ENCODE measurements at regions not wholly inside any gene's neighbourhood (a gene's known extent, or its start where the extent isn't known, plus 50 kb on each side); places are given as distances from the start of the nearest gene placed in this dataset.

DNA sequence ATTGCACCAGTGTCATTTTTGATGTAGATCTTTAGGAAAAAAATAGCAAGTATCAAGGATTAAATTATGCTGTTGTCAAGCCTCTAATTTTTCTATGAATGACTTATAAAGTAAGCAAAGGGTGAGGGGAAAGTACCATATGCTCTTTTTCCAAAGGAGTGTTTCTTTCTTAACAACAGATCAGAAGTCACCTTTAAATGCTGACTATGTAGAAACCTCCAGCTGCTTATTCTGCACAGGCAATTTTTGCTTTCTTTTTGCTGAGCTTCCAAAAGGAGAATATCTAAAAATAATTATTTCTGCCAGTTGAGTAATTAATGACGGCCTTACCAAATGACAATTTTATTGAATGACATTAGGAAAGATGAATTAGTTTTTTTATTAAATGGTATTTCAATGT is 390.6 kb upstream of the MANEA start:
- no peaks in the 10 kb centered on the region for H3K79me2 ChIP-seq (ENCODE audit: low read depth)
- Mint-ChIP-seq H3K27ac (no peak overlapping the region), H3K36me3 (no peaks in the 10 kb centered on the region), H3K27me3 (ENCODE audit: insufficient read depth, low read depth) (peaks cover 2% of the 10 kb centered on the region), H3K4me1 (peaks cover 6% of the 10 kb centered on the region), H3K4me3 (no peak overlapping the region), H3K9me3 (no peaks in the 10 kb centered on the region)
- no peaks in the 10 kb centered on the region for H3F3A ChIP-seq (ENCODE audit: low read depth)
- H4K20me1 ChIP-seq (ENCODE audit: low read depth), result no peaks in the 10 kb centered on the region
- no peaks in the 10 kb centered on the region for H3K9me3 ChIP-seq (ENCODE audit: low read depth)
- no peak overlapping the region for H2AFZ ChIP-seq (replicated peaks)
- no peak overlapping the region for H3K27ac ChIP-seq
- no peak overlapping the region for H3K9ac ChIP-seq
- H3K4me1 ChIP-seq, result no peaks in the 10 kb centered on the region
- H3K27me3 ChIP-seq, result no peaks in the 10 kb centered on the region
- no peak overlapping the region for H3K4me3 ChIP-seq
- H3K4me2 ChIP-seq, result no peak overlapping the region
- TF ChIP-seq, protein P1, sequence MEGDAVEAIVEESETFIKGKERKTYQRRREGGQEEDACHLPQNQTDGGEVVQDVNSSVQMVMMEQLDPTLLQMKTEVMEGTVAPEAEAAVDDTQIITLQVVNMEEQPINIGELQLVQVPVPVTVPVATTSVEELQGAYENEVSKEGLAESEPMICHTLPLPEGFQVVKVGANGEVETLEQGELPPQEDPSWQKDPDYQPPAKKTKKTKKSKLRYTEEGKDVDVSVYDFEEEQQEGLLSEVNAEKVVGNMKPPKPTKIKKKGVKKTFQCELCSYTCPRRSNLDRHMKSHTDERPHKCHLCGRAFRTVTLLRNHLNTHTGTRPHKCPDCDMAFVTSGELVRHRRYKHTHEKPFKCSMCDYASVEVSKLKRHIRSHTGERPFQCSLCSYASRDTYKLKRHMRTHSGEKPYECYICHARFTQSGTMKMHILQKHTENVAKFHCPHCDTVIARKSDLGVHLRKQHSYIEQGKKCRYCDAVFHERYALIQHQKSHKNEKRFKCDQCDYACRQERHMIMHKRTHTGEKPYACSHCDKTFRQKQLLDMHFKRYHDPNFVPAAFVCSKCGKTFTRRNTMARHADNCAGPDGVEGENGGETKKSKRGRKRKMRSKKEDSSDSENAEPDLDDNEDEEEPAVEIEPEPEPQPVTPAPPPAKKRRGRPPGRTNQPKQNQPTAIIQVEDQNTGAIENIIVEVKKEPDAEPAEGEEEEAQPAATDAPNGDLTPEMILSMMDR (IDR thresholded peaks at IDR 0.05), result no peak
- TF ChIP-seq EZH2 (IDR thresholded peaks at IDR 0.05) (no peak), EZH2phosphoT487 (IDR thresholded peaks at IDR 0.05) (no peak)
- no peaks in the 10 kb centered on the region for H3K36me3 ChIP-seq
- no peak for DNase-seq (ENCODE audit: low spot score)

DNA sequence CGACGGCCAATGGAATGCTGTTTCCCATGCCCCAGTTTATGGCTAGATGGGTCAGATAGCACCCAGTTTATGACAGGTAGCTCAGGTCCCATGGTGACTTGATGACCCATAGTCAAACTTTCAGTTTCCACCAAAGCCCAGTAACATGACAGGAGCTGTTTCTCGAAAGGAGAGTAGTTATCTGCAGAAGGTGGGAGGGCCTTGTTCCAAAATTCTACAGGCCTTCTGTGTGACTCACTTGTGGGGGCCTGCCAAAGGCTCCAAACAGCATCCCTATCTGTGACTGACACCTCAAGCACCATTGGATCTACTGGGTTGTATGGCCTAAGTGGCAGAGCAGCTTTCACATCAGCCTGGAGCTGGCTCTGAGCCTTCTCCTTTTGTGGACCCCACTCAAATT is 379.7 kb upstream of the MANEA start:
- Mint-ChIP-seq H3K4me3 (no peak overlapping the region), H3K36me3 (no peaks in the 10 kb centered on the region), H3K9me3 (peaks cover 5% of the 10 kb centered on the region), H3K27ac (no peak overlapping the region), H3K4me1 (no peaks in the 10 kb centered on the region), H3K27me3 (ENCODE audit: insufficient read depth, low read depth) (no peaks in the 10 kb centered on the region)
- H3K4me3 ChIP-seq, result no peak overlapping the region
- DNase-seq (ENCODE audit: low spot score), result no peak
- H3K27ac ChIP-seq, result no peak overlapping the region
- H3K79me2 ChIP-seq (ENCODE audit: low read depth), result no peaks in the 10 kb centered on the region
- TF ChIP-seq EZH2phosphoT487 (IDR thresholded peaks at IDR 0.05), result no peak
- no peak for TF ChIP-seq EZH2 (IDR thresholded peaks at IDR 0.05)
- TF ChIP-seq, protein P1 (IDR thresholded peaks at IDR 0.05), result no peak
- no peaks in the 10 kb centered on the region for H3F3A ChIP-seq (ENCODE audit: low read depth)
- H3K9ac ChIP-seq, result no peak overlapping the region
- no peak overlapping the region for H2AFZ ChIP-seq (replicated peaks)
- H3K36me3 ChIP-seq, result peaks cover 5% of the 10 kb centered on the region
- no peaks in the 10 kb centered on the region for H3K9me3 ChIP-seq (ENCODE audit: low read depth)
- H3K27me3 ChIP-seq, result no peaks in the 10 kb centered on the region
- no peak overlapping the region for H3K4me2 ChIP-seq
- no peaks in the 10 kb centered on the region for H3K4me1 ChIP-seq
- no peaks in the 10 kb centered on the region for H4K20me1 ChIP-seq (ENCODE audit: low read depth)

GRCh38 chr6:95203153-95203754 is 374.1 kb upstream of the MANEA start:
- Histone ChIP-seq H3K79me2 (ENCODE audit: low read depth) (no peaks in the 10 kb centered on the region), H3K27me3 (no peaks in the 10 kb centered on the region), H3K4me3 (no peak overlapping the region), H3K36me3 (no peaks in the 10 kb centered on the region), H3K9me3 (ENCODE audit: low read depth) (no peaks in the 10 kb centered on the region), H3K9ac (no peak overlapping the region), H3F3A (ENCODE audit: low read depth) (peaks cover 9% of the 10 kb centered on the region), H3K4me1 (no peaks in the 10 kb centered on the region), H4K20me1 (ENCODE audit: low read depth) (no peaks in the 10 kb centered on the region), H3K4me2 (no peak overlapping the region), H2AFZ (replicated peaks) (peak overlapping the region; percentile 36), H3K27ac (no peak overlapping the region)
- no peak overlapping the region for H3K27ac Mint-ChIP-seq
- no peak overlapping the region for H3K4me3 Mint-ChIP-seq
- H3K4me1 Mint-ChIP-seq, result no peaks in the 10 kb centered on the region
- TF ChIP-seq, protein P1 (IDR thresholded peaks at IDR 0.05), result peak; percentile 78
- no peak for TF ChIP-seq EZH2phosphoT487 (IDR thresholded peaks at IDR 0.05)
- DNase-seq (ENCODE audit: low spot score), result peak; percentile 59
- peaks cover 2% of the 10 kb centered on the region for H3K9me3 Mint-ChIP-seq
- H3K27me3 Mint-ChIP-seq (ENCODE audit: insufficient read depth, low read depth), result peaks cover 2% of the 10 kb centered on the region
- H3K36me3 Mint-ChIP-seq, result no peaks in the 10 kb centered on the region

Data from neural progenitor cell (in vitro differentiated cells).